NCI-H446 treated with DMSO at 0.1 percent for 48 hours (cell line): ENCODE measurements at regions not wholly inside any gene's neighbourhood (a gene's known extent, or its start where the extent isn't known, plus 50 kb on each side); places are given as distances from the start of the nearest gene placed in this dataset.
"Not testable (repeated sequence)": the region's sequence is repeated elsewhere in the genome, so short reads cannot be mapped to it uniquely, and the experiment has no call there.

Experiments used
- DNase-seq: peaks from one replicate; lab custom pipeline; 2025; lab: John Stamatoyannopoulos, UW

DNA sequence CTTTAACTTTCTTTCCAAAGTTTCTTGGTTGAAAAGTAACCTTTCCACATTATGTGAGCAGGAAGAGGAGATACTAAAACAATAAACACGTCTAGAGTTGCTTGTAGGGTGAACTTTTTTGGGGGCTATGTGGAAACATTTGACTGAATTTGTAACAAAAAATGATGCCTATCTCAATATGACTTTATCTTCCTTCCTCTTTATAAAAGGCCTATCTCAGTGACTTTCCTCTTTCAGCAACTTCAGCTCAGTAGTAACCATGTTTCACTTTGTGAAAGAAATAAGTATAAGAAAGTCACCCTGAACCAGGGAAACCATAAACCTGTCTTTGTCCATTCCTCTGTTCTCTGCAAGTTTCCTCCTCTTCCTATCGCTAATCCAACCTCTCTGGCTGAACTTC is 124.7 kb upstream of the TMEM164 start:
- DNase-seq: no peak

- DNase-seq: no peak
Observed at GRCh38 chrX:109879991-109880390, 122.9 kb upstream of the TMEM164 start.

- no peak for DNase-seq
Observed at GRCh38 chrX:109880629-109881028, 122.3 kb upstream of the TMEM164 start.

GRCh38 chrX:109886122-109886761 is 116.7 kb upstream of the TMEM164 start:
- DNase-seq: no peak

DNA sequence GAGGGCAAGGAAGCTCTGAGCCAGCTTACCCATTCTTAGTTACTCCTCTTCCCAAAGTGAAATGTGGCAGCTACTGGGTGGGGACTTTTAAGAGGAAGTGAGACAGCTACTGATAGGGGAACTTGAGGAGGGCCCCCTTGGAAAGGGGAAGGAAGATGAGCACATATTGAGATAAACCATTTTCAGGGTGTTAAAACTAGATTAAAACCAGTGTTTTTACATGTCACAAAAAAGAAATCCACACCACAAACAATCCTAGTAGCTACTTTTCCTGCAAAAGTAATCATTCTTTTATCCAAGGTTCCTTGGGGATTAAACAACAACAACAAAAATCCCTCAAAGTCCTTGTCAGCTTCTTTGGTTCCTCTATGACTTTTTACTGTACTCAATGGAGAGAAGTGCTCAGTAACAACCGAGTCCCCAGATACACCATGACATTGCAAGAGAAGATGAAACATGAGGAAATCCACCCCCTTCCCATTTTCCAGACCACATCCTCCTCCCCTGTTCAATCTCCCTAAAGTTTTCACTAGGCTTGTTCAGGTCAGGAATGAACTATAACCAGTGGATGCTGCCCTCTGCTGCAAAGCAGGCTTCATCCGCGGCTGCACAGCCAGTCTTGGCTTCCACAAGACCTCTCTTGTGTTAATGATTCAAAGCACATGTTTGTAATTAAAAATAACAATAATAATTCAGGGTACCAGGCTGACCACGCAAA is 113.5 kb upstream of the TMEM164 start:
- no peak for DNase-seq

GRCh38 chrX:109890300-109890699 is 112.6 kb upstream of the TMEM164 start:
- DNase-seq: no peak

- DNase-seq: no peak
Observed at GRCh38 chrX:109890910-109891502, 111.9 kb upstream of the TMEM164 start.

- not testable (repeated sequence) for DNase-seq
Observed at GRCh38 chrX:109896024-109896423, 106.9 kb upstream of the TMEM164 start.

DNA sequence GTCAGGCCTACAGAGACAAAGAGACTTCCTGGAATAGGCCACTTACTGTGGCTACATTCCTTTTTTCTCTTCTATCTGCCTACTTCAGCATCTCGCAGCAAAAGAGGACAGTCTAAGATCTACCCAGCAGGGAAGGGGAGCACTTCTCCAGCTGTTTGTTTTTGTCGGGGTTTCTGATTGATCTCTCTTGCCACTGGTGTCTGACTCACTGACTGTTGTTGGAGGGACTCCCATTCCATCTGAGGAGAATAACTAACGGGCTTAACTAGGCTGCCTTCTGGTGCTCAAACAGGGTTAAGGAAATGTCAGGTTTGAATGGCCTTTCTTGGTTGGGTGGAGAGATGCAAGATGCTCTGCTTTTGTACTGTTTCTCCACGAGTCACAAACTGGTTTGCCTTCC is 100.2 kb upstream of the TMEM164 start:
- no peak for DNase-seq

- no peak for DNase-seq
Observed at GRCh38 chrX:109911046-109911445, 91.9 kb upstream of the TMEM164 start.

GRCh38 chrX:109912993-109913392 is 89.9 kb upstream of the TMEM164 start:
- DNase-seq: not testable (repeated sequence)

DNA sequence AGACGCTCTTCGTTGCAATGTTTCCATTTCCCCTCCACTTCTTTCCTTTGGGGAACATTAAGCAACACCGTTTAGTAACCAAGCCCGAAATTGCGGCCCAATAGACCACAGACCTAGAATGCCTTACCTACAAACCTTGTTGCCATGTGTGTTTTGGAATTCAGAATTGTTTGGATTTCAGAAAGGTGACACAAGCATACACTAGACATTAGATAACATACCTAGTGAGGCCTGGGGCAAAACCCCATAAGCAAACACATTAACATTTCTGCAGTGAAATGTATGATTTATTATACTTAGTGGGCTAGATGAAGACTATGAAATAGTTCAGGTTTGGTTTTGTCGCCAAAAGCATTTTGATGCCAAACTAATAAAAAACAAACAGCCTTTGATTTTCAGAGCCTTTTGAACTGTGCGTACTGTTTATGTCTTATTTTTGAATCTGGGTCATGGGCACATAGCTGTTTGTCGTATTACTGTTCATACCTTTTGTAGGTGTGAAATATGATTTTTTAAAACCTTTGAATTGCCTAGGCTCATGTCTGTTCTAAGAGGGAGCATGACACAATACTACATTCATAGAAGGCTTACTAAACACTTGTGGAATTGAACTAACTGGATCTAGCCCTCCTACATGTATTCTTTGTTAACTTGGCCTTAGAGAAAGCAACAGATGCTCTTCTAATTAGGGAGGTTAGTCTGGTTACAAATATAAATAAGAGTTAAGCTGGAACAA is 88.6 kb upstream of the TMEM164 start:
- no peak for DNase-seq

- DNase-seq: no peak
Observed at GRCh38 chrX:109918753-109919152, 84.2 kb upstream of the TMEM164 start.

DNA sequence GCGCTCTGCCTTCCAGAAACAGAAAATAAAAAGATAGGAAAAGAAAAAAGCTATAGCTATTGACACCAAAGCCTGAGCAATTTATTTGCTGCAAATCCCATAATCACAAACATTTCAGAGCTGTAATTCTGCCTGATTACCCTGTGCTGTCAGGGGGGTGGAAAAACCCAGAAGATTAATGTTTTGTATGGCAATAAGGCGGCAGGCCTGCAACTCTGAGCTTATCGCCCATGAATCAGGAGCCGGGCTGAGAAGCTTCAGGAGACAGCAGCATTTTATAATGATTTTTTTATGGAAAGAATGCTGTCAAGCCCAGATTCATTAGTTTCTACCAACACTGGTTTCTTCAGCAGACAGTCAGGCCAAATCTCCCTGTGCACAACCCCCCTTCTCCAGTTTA is 82.6 kb upstream of the TMEM164 start:
- no peak for DNase-seq

DNA sequence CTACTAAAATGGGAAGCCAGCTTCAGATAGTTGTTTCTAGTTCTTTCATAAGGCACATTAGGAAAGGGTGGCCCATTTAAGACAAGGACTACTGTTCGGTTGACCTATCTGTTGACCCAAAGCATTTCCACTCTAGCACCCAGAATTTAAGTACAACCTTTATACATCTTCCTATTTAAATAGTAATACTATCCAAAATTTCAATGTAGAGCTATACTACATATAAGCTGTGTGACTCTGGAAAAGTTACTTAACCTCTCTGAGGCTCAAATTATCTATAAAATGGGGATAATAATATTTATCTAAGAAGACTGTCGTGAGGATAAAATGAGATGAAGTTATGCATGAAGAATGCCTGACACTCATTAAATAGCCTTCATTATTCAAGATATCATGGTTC is 82.0 kb upstream of the TMEM164 start:
- DNase-seq: no peak

- DNase-seq: no peak
Observed at GRCh38 chrX:109922190-109922589, 80.7 kb upstream of the TMEM164 start.

DNA sequence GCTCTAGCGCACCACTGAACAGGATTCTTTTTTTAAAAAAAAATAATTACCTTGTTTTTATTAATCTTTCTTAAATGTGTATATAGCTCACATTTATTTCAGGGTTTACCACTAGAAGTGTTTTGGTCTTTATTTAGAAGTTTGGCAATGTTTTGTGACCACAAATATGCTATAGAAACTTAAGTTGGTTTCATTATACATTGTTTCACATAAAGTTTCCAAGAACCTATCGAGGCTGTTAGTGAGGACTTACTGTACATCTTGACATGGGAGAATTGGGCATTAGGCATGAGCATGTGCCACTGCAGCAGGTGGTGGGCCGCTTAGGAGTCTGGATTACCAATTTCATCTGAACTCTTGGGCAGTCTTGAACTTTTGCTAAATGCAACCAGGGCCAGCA is 77.9 kb upstream of the TMEM164 start:
- not testable (repeated sequence) for DNase-seq

GRCh38 chrX:109925656-109926055 is 77.3 kb upstream of the TMEM164 start:
- no peak for DNase-seq

GRCh38 chrX:109926118-109926517 is 76.8 kb upstream of the TMEM164 start:
- no peak for DNase-seq

- no peak for DNase-seq
Observed at GRCh38 chrX:109926743-109927662, 75.9 kb upstream of the TMEM164 start.

DNA sequence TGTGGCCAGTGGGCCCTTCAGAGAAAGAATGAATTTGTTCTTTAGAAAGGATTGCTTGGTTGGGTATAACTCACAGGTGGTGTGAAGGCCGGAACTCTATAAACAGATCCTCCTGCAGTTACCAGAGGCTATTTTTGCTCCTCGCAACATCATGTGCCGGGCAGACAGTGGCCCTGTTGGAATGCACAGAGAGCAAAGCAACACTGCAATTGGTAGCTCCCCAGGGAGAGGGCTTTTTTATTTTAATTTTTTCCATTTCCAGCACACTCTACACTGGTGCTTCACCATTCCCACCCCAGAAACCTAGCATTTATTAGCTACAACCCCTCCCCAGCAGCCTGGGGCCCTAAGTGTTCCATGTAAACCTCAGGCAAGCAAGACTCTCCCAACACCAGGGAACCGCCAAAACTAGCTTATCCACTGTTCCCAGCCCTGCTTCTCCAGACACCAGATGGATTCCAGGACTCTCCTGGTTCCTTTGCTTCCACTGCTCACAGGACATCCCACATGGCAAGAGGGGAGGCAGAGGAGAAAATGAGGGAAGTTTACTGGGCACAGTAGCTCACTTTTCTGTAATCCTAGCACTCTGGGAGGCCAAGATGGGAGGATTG is 75.1 kb upstream of the TMEM164 start:
- no peak for DNase-seq
